Spleen (tissue), 11 donors: ENCODE measurements at regions not wholly inside any gene's neighbourhood (a gene's known extent, or its start where the extent isn't known, plus 50 kb on each side); places are given as distances from the start of the nearest gene placed in this dataset.

Experiments used
- DNase-seq: peaks from one replicate; pipeline ENCODE4 v3.0.0-alpha.2; 2020
- H3K27ac ChIP-seq, 8 donors: fragments of 200-600 bp; sonication (generic) in 7 of 8; 1 replicate in 4 of 8; 2 replicates in 4 of 8; pipeline versions ENCODE4 v1.5.0 to v1.8.0; 2016 to 2021; ENCODE audit warnings: inconsistent platforms in 4 of 8, mild to moderate bottlenecking in 4 of 8, moderate library complexity in 1 of 8
- H3K27me3 ChIP-seq, 7 donors: fragments of 200-600 bp; sonication (generic) in 6 of 7; replicated peaks in 1 of 7; 1 replicate in 4 of 7; 2 replicates in 3 of 7; pipeline versions ENCODE4 v1.5.0 to v1.8.0; 2016 to 2021; ENCODE audit warnings: inconsistent platforms in 3 of 7, mild to moderate bottlenecking in 1 of 7
- H3K36me3 ChIP-seq, 6 donors: fragments of 200-600 bp; sonication (generic) in 5 of 6; 1 replicate in 4 of 6; 2 replicates in 2 of 6; pipeline versions ENCODE4 v1.5.0 to v1.8.0; 2016 to 2021; ENCODE audit warnings: inconsistent platforms in 2 of 6
- H3K4me1 ChIP-seq, 6 donors: fragments of 200-600 bp; sonication (generic) in 5 of 6; 1 replicate in 3 of 6; 2 replicates in 3 of 6; pipeline versions ENCODE4 v1.5.0 to v1.8.0; 2016 to 2021; ENCODE audit warnings: inconsistent platforms in 3 of 6
- H3K4me3 ChIP-seq, 8 donors: fragments of 200-600 bp; sonication (generic) in 7 of 8; 1 replicate in 4 of 8; 2 replicates in 4 of 8; pipeline versions ENCODE4 v1.5.0 to v1.8.0; 2016 to 2021; ENCODE audit warnings: inconsistent platforms in 4 of 8, mild to moderate bottlenecking in 4 of 8, moderate library complexity in 2 of 8
- H3K9me3 ChIP-seq, 8 donors: fragments of 200-600 bp; sonication (generic) in 7 of 8; 1 replicate in 4 of 8; 2 replicates in 4 of 8; pipeline versions ENCODE4 v1.5.0 to v1.8.0; 2016 to 2021; ENCODE audit warnings: inconsistent platforms in 4 of 8
- CTCF ChIP-seq, 11 experiments: fragments of 200-600 bp in 7 of 11; fragments of 450-650 bp in 4 of 11; sonication (generic) in 4 of 11; IDR thresholded peaks in 8 of 11; conservative IDR thresholded peaks in 3 of 11; 1 replicate in 7 of 11; 2 replicates in 4 of 11; pipeline versions ENCODE4 v1.4.0 to v1.8.0; 2016 to 2021; ENCODE audit warnings: antibody characterized with exemption in 11 of 11, inconsistent platforms in 4 of 11, mild to moderate bottlenecking in 1 of 11
- POLR2A ChIP-seq, 3 donors: fragments of 450-650 bp; IDR thresholded peaks; one replicate each; pipeline ENCODE4 v1.5.1; 2017; ENCODE audit warnings: antibody characterized with exemption in 3 of 3, mild to moderate bottlenecking in 1 of 3
- POLR2AphosphoS5 ChIP-seq, 3 donors: sonication (generic); formaldehyde crosslinking; IDR thresholded peaks; one replicate each; pipeline ENCODE4 v1.5.1; 2017; ENCODE audit warnings: antibody characterized with exemption in 3 of 3
- WGBS, 5 donors: extraction: QIAGEN DNeasy Blood & Tissue Kit in 3 of 5; methylation state at CpG; one replicate each; pipeline versions ENCODE4 v1.1.5 to v1.1.7; 2013 to 2018; 5-methylcytosine and 5-hydroxymethylcytosine counted together
- intact Hi-C: fragments of 100-400 bp; cut with DNase I; formaldehyde crosslinking; loops from one replicate; pipeline ENCODE4 v1.15.0; 2023; ENCODE audit warnings: low total_unique reads
- donor health status: healthy with polysubstance abuse.
- donor health status: DM: no; HTN: no; CAD: no; lungs with moderate emphysema.
- donor health status: DM: no; HTN: no; CAD: no.
- donor health status: Bipolar disorder and iron deficiency.
- donor health status: healthy.
- donor health status: DM: no; HTN: no; CAD: no.
- donor health status: DM: yes; HTN: yes; CAD: no.

DNA sequence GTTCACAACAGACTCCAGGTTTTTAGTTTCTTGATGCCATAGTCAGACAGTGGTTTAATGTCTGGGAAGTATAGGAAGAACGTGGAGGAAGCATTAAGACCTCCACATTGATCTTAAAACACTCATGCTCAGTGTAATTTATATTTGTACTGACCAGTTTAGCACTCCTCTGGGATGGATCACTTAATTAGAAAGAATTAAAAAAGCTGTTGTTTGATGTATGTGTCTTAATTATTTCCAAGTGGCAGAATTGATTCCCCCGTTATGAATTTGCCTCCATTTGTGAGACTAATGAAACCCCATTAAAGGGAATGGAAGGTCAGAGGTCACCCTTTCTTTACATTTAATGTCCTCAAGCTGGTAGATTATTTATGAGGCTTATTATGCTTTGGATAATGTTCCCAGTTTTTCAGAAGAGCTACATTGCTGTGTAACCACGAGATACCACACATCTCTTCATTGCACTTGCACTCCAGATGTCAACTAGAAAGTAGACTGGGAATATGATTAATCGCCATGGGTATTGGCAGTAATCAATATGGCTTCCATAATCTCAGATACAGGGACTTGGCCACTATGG lies 270.0 kb upstream of the JAG1 start:
- Histone ChIP-seq H3K27me3 (no peaks in the 10 kb centered on the region), H3K36me3 (no peaks in the 10 kb centered on the region), H3K4me3 (no peak overlapping the region), H3K4me1 (no peaks in the 10 kb centered on the region), H3K27ac (no peak overlapping the region), H3K9me3 (no peaks in the 10 kb centered on the region)
- TF ChIP-seq CTCF (IDR thresholded peaks at IDR 0.05 in 8 of 11, conservative IDR thresholded peaks at IDR 0.05 in 3 of 11) (no peak), POLR2AphosphoS5 (IDR thresholded peaks at IDR 0.05) (no peak), POLR2A (IDR thresholded peaks at IDR 0.05) (no peak)
- no peak for DNase-seq
- 62 to 79% (median 75%) methylated on average over 4 of the region's 4 CpGs for WGBS, 5 donors
- intact Hi-C loops: no loop called here

DNA sequence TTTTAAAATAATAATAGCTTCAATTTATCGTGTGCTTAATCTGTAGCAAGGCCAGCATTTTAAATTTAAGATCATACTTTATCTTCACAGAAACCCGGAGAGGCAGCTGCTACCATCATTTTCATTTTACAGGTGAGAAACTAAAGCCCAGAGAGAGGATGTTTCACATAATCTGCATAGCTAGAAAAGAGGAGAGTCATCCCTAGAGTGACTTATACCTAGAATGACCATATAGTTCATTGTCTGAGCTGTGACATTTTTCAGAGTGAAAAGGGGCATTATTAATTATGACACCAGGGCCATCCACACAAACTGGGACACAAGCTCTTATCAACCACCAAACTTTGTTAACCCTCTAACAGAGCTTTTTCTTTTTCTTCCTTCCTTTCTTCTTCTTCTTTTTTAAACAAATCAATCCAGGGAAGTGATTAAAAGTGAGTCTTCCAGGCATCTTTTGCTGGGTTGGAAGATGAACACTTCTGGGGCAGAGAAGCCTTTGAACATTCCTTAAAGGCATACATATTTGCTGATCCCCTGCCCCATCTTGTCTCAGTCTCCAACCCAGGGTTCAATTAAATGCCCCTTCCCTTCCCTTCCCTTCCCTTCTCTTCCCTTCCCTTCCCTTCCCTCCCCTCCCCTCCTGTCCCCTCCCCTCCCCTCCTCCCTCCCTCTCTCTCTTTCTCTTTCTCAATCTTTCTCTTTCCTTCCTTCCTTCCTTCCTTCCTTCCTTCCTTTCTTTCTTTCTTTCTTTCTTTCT lies 272.5 kb upstream of the JAG1 start:
- Histone ChIP-seq H3K27ac (no peak overlapping the region), H3K27me3 (no peaks in the 10 kb centered on the region), H3K4me1 (no peaks in the 10 kb centered on the region), H3K4me3 (no peak overlapping the region), H3K9me3 (no peaks in the 10 kb centered on the region), H3K36me3 (no peaks in the 10 kb centered on the region)
- intact Hi-C loops: no loop called here
- TF ChIP-seq POLR2A (IDR thresholded peaks at IDR 0.05) (no peak), POLR2AphosphoS5 (IDR thresholded peaks at IDR 0.05) (no peak), CTCF (IDR thresholded peaks at IDR 0.05 in 8 of 11, conservative IDR thresholded peaks at IDR 0.05 in 3 of 11) (no peak)
- no peak for DNase-seq
- 39 to 70% (median 44%) methylated on average over 2 of the region's 2 CpGs for WGBS, 5 donors

DNA sequence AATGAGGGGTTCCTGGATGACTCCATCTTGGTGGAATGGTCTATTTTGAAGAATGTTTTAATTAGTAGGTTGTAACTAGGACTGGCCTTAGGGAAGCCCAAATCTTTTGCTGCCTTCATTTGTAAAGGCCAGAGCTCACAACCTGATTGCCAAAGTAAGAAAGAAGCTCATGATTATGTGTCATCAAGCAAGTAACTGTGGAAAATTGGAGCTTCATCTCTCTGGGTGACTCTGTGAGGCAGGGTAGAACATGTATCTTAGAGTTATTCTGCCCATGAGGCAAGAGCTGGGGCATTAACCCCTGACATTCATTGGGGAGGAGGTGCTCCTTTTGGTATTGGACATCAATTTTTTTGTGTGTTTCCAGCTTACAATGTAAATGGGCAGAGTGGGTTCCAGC lies 273.9 kb upstream of the JAG1 start:
- no peak overlapping the region for H3K27ac ChIP-seq
- H3K36me3 ChIP-seq: no peaks in the 10 kb centered on the region
- no peaks in the 10 kb centered on the region for H3K4me1 ChIP-seq
- H3K27me3 ChIP-seq: no peaks in the 10 kb centered on the region
- DNase-seq: no peak
- H3K4me3 ChIP-seq: no peak overlapping the region
- H3K9me3 ChIP-seq: no peaks in the 10 kb centered on the region
- TF ChIP-seq CTCF (IDR thresholded peaks at IDR 0.05 in 8 of 11, conservative IDR thresholded peaks at IDR 0.05 in 3 of 11): no peak
- no peak for TF ChIP-seq POLR2A (IDR thresholded peaks at IDR 0.05)
- no peak for TF ChIP-seq POLR2AphosphoS5 (IDR thresholded peaks at IDR 0.05)
- intact Hi-C loops: no loop called here

DNA sequence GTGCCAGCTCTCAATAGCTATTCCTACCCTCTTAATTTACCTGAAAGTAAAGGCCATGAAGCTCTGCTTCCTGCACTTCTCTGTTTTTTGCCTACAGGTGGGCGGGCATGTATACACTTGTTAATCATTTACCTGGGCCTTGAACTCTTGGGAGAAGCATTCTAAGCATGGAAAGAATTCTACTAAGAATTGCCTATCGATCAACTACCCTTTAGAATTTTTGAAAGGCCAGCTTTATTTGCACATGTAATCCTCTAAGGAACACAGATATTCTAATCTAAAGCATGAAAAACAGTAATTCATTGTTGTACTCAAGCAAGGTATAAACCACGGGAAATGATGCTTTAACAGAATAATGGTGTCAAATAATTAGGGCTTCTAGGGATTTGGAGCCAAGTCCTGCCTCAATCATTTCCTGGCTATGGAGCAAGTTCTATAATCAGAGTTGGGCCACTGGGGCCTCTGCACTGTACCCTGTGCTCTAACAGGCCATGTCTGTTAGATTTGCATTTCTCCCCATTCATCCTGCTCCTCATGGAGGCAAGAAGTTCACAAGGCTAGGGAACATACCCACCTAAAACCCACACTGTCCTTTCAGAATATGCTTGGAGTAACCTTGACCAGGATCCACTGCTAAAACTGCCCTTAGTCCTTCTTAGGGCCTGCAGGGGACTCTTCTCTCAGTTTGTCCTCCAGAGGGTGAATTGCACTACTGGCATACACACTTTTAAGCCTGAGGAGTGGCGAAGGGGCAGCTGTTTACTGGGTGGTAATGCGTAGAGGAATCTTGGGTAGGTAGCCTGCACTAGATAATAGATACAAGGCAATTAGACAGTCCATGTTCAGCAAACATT lies 276.4 kb upstream of the JAG1 start:
- Histone ChIP-seq H3K4me1 (no peaks in the 10 kb centered on the region), H3K27ac (no peak overlapping the region), H3K27me3 (no peaks in the 10 kb centered on the region), H3K9me3 (no peaks in the 10 kb centered on the region), H3K36me3 (no peaks in the 10 kb centered on the region), H3K4me3 (no peak overlapping the region)
- TF ChIP-seq POLR2AphosphoS5 (IDR thresholded peaks at IDR 0.05): no peak
- TF ChIP-seq CTCF (IDR thresholded peaks at IDR 0.05 in 8 of 11, conservative IDR thresholded peaks at IDR 0.05 in 3 of 11): no peak
- TF ChIP-seq POLR2A (IDR thresholded peaks at IDR 0.05): no peak
- intact Hi-C loops: no loop called here
- DNase-seq: no peak
- 87 to 92% (median 89%) methylated on average over 5 of the region's 5 CpGs for WGBS, 5 donors
